Astrocyte (in vitro differentiated cells and primary cell): ENCODE measurements at regions not wholly inside any gene's neighbourhood (a gene's known extent, or its start where the extent isn't known, plus 50 kb on each side); places are given as distances from the start of the nearest gene placed in this dataset.
A peak's percentile ranks its signal among the peaks of the same experiment; 100 is the strongest.

ENCODE experiments used
- DNase-seq: peaks from one replicate; pipeline ENCODE4 v3.0.0-alpha.2; 2010; ENCODE audit warnings: low read depth
- FAIRE-seq: peaks from 2 replicates; lab custom pipeline; 2011; peaks lifted over from hg19 to GRCh38; lab: Jason Lieb, UNC
- H2AFZ ChIP-seq: 2 replicates; pipeline ENCODE4 v1.6.0; 2012; ENCODE audit warnings: low read depth, low read length, inconsistent platforms
- H3K27ac ChIP-seq: 2 replicates; pipeline ENCODE4 v1.5.1; 2011; ENCODE audit warnings: low read depth, low read length, inconsistent platforms
- H3K27me3 ChIP-seq: 2 replicates; pipeline ENCODE4 v1.6.0; 2011; ENCODE audit warnings: low read length, inconsistent platforms; ENCODE audit not compliant: insufficient read depth
- H3K36me3 ChIP-seq: 2 replicates; pipeline ENCODE4 v1.5.1; 2011; ENCODE audit warnings: low read length, inconsistent platforms; ENCODE audit not compliant: insufficient read depth
- H3K4me1 ChIP-seq: 2 replicates; pipeline ENCODE4 v1.5.1; 2011; ENCODE audit warnings: low read length, inconsistent platforms; ENCODE audit not compliant: insufficient read depth
- H3K4me2 ChIP-seq: 2 replicates; pipeline ENCODE4 v1.6.0; 2012; ENCODE audit warnings: low read length, inconsistent platforms
- H3K4me3 ChIP-seq: 2 replicates; pipeline ENCODE4 v1.5.1; 2011; ENCODE audit warnings: low read depth, mild to moderate bottlenecking, low read length, inconsistent platforms; ENCODE audit not compliant: insufficient read depth
- H3K79me2 ChIP-seq: 2 replicates; pipeline ENCODE4 v1.6.0; 2012; ENCODE audit warnings: mild to moderate bottlenecking, low read length, inconsistent platforms; ENCODE audit not compliant: insufficient read depth
- H3K9ac ChIP-seq: 2 replicates; pipeline ENCODE4 v1.6.0; 2012; ENCODE audit warnings: mild to moderate bottlenecking, low read length, inconsistent platforms
- H3K9me3 ChIP-seq: 2 replicates; pipeline ENCODE4 v1.5.1; 2012; ENCODE audit warnings: low read depth, mild to moderate bottlenecking, low read length, inconsistent platforms; ENCODE audit not compliant: insufficient read depth
- H4K20me1 ChIP-seq: 2 replicates; pipeline ENCODE4 v1.6.0; 2012; ENCODE audit warnings: low read length, inconsistent platforms; ENCODE audit not compliant: insufficient read depth
- H3K27ac Mint-ChIP-seq: one replicate; pipeline ENCODE4 v1.8.0; 2021; ENCODE audit warnings: mild to moderate bottlenecking, mixed read lengths; ENCODE audit not compliant: unreplicated experiment
- H3K27me3 Mint-ChIP-seq: one replicate; pipeline ENCODE4 v1.8.0; 2021; ENCODE audit warnings: low read depth, mixed read lengths; ENCODE audit not compliant: unreplicated experiment
- H3K36me3 Mint-ChIP-seq: one replicate; pipeline ENCODE4 v1.8.0; 2021; ENCODE audit warnings: low read depth, mixed read lengths; ENCODE audit not compliant: unreplicated experiment
- H3K4me1 Mint-ChIP-seq: one replicate; pipeline ENCODE4 v1.8.0; 2021; ENCODE audit warnings: low read depth, mixed read lengths; ENCODE audit not compliant: unreplicated experiment
- H3K4me3 Mint-ChIP-seq: one replicate; pipeline ENCODE4 v1.8.0; 2021; ENCODE audit warnings: mild to moderate bottlenecking, moderate library complexity, mixed read lengths; ENCODE audit not compliant: unreplicated experiment
- H3K9me3 Mint-ChIP-seq: one replicate; pipeline ENCODE4 v1.8.0; 2021; ENCODE audit warnings: mild to moderate bottlenecking, mixed read lengths; ENCODE audit not compliant: unreplicated experiment
- CTCF ChIP-seq: IDR thresholded peaks from 2 replicates; pipeline ENCODE4 v1.5.1; 2011; ENCODE audit warnings: low read depth, mild to moderate bottlenecking, inconsistent platforms, low read length, moderate library complexity; ENCODE audit not compliant: insufficient read depth
- EZH2 ChIP-seq: IDR thresholded peaks from 2 replicates; pipeline ENCODE4 v1.6.1; 2012; ENCODE audit warnings: mild to moderate bottlenecking, low read length, inconsistent platforms; ENCODE audit not compliant: insufficient read depth

GRCh38 chr2:12211326-12212175 lies 465.1 kb downstream of the LPIN1 start:
- H3K4me1 Mint-ChIP-seq, result no peaks in the 10 kb centered on the region
- H3K27ac ChIP-seq, result no peak overlapping the region
- no peaks in the 10 kb centered on the region for H3K9me3 ChIP-seq
- FAIRE-seq, result no peak
- H3K4me1 ChIP-seq, result no peaks in the 10 kb centered on the region
- no peak for TF ChIP-seq CTCF
- TF ChIP-seq EZH2, result no peak
- no peaks in the 10 kb centered on the region for H3K9me3 Mint-ChIP-seq
- no peak overlapping the region for H3K9ac ChIP-seq
- no peak overlapping the region for H3K4me2 ChIP-seq
- H3K4me3 ChIP-seq, result no peak overlapping the region
- no peaks in the 10 kb centered on the region for H3K79me2 ChIP-seq
- no peaks in the 10 kb centered on the region for H4K20me1 ChIP-seq
- no peaks in the 10 kb centered on the region for H3K27me3 ChIP-seq
- H3K27ac Mint-ChIP-seq, result no peak overlapping the region
- no peaks in the 10 kb centered on the region for H3K36me3 Mint-ChIP-seq
- no peak overlapping the region for H3K4me3 Mint-ChIP-seq
- no peak for DNase-seq
- peaks cover 4% of the 10 kb centered on the region for H3K27me3 Mint-ChIP-seq
- H2AFZ ChIP-seq, result no peak overlapping the region
- no peaks in the 10 kb centered on the region for H3K36me3 ChIP-seq

- no peak for TF ChIP-seq EZH2
- TF ChIP-seq CTCF, result no peak
- H4K20me1 ChIP-seq, result no peaks in the 10 kb centered on the region
- Mint-ChIP-seq H3K4me1 (no peaks in the 10 kb centered on the region), H3K9me3 (no peaks in the 10 kb centered on the region), H3K4me3 (no peak overlapping the region), H3K36me3 (no peaks in the 10 kb centered on the region), H3K27me3 (peaks cover 6% of the 10 kb centered on the region), H3K27ac (no peak overlapping the region)
- H3K4me3 ChIP-seq, result no peak overlapping the region
- no peak overlapping the region for H3K9ac ChIP-seq
- H3K36me3 ChIP-seq, result no peaks in the 10 kb centered on the region
- no peak overlapping the region for H3K27ac ChIP-seq
- H3K4me1 ChIP-seq, result no peaks in the 10 kb centered on the region
- H3K27me3 ChIP-seq, result no peaks in the 10 kb centered on the region
- H3K79me2 ChIP-seq, result no peaks in the 10 kb centered on the region
- FAIRE-seq (no peak), DNase-seq (peak; percentile 19)
- no peaks in the 10 kb centered on the region for H3K9me3 ChIP-seq
- H2AFZ ChIP-seq, result no peak overlapping the region
- H3K4me2 ChIP-seq, result no peak overlapping the region
Measured at GRCh38 chr2:12212841-12213597, 466.6 kb downstream of the LPIN1 start.
